H54 (cell line): ENCODE measurements at regions not wholly inside any gene's neighbourhood (a gene's known extent, or its start where the extent isn't known, plus 50 kb on each side); places are given as distances from the start of the nearest gene placed in this dataset.
"Not testable (repeated sequence)": the region's sequence is repeated elsewhere in the genome, so short reads cannot be mapped to it uniquely, and the experiment has no call there.

ENCODE experiments used
- DNase-seq: peaks from one replicate; pipeline ENCODE4 v3.0.0; 2011; ENCODE audit warnings: low spot score, mixed read lengths; ENCODE audit not compliant: insufficient read length
- FAIRE-seq: peaks from 3 replicates; lab custom pipeline; 2011; peaks lifted over from hg19 to GRCh38; lab: Jason Lieb, UNC
- POLR2A ChIP-seq: IDR thresholded peaks from 2 replicates; pipeline ENCODE4 v1.6.1; 2011; ENCODE audit warnings: low read depth, mild to moderate bottlenecking, low read length

- TF ChIP-seq POLR2A = no peak
- DNase-seq (no peak), FAIRE-seq (no peak)
Observed at GRCh38 chr19:28136796-28137195, 1076.2 kb downstream of the UQCRFS1 start.

GRCh38 chr19:28135825-28136224, 1077.1 kb downstream of the UQCRFS1 start:
- FAIRE-seq = no peak
- no peak for TF ChIP-seq POLR2A
- no peak for DNase-seq

GRCh38 chr19:28134311-28134710, 1078.6 kb downstream of the UQCRFS1 start:
- no peak for DNase-seq
- FAIRE-seq = no peak
- TF ChIP-seq POLR2A = no peak

GRCh38 chr19:28130881-28131280, 1082.1 kb downstream of the UQCRFS1 start:
- not testable (repeated sequence) for FAIRE-seq

GRCh38 chr19:28130066-28130511, 1082.9 kb downstream of the UQCRFS1 start:
- no peak for TF ChIP-seq POLR2A
- FAIRE-seq (no peak), DNase-seq (no peak)

More at GRCh38 chr19:28130881-28131280, 1082.1 kb downstream of the UQCRFS1 start:
- not testable (repeated sequence) for DNase-seq

GRCh38 chr19:28128341-28128740, 1084.6 kb downstream of the UQCRFS1 start:
- FAIRE-seq = no peak
- no peak for DNase-seq
- TF ChIP-seq POLR2A = no peak

GRCh38 chr19:28126135-28126898, 1086.6 kb downstream of the UQCRFS1 start:
- no peak for TF ChIP-seq POLR2A
- DNase-seq (no peak), FAIRE-seq (no peak)

GRCh38 chr19:28122734-28123133, 1090.2 kb downstream of the UQCRFS1 start:
- no peak for FAIRE-seq
- TF ChIP-seq POLR2A = no peak
- DNase-seq = no peak

- DNase-seq (no peak), FAIRE-seq (no peak)
- TF ChIP-seq POLR2A = no peak
Observed at GRCh38 chr19:28118235-28118634, 1094.7 kb downstream of the UQCRFS1 start.

GRCh38 chr19:28117143-28117542, 1095.8 kb downstream of the UQCRFS1 start:
- no peak for TF ChIP-seq POLR2A
- DNase-seq (no peak), FAIRE-seq (no peak)

- not testable (repeated sequence) for FAIRE-seq, DNase-seq
Observed at GRCh38 chr19:28116379-28116778, 1096.6 kb downstream of the UQCRFS1 start.

GRCh38 chr19:28103921-28104320, 1109.0 kb downstream of the UQCRFS1 start:
- no peak for FAIRE-seq
- TF ChIP-seq POLR2A = no peak
- DNase-seq = no peak

- FAIRE-seq, DNase-seq: not testable (repeated sequence)
Observed at GRCh38 chr19:28084659-28085157, 1128.2 kb downstream of the UQCRFS1 start.

- no peak for FAIRE-seq
- no peak for TF ChIP-seq POLR2A
- DNase-seq = no peak
Observed at GRCh38 chr19:28076628-28077027, 1136.3 kb downstream of the UQCRFS1 start.

GRCh38 chr19:28075229-28075628, 1137.7 kb downstream of the UQCRFS1 start:
- DNase-seq (no peak), FAIRE-seq (no peak)
- no peak for TF ChIP-seq POLR2A
